ENCODE measurements at regions not wholly inside any gene's neighbourhood (a gene's known extent, or its start where the extent isn't known, plus 50 kb on each side); places are given as distances from the start of the nearest gene placed in this dataset.

GRCh38 chr11:76721755-76722677 lies 51.5 kb upstream of the LRRC32 start:
- DNase-seq (ENCODE audit: low read depth) = peak; percentile 51

DNA sequence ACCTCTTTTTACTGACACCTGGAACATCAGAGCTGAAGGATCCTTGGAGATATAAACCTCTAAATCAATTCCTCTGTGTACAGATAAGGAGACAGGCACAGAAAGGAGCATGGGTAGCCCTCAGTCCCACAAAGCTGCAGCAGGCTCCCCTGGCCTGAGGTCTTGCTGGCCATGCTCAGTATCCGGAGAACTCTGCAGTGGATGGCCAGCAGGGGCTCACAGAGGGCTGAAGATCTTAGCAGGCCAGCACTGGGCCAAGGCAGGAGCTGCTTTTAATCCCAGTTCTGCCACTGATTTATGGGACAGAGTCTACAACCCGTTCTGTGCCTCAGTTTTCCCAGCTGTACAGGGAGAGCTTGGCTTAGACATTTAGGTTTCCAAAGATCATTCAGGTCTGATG lies 52.6 kb upstream of the LRRC32 start:
- no peak for DNase-seq (ENCODE audit: low read depth)

- DNase-seq (ENCODE audit: low read depth) = no peak
Measured at GRCh38 chr11:76723548-76723947, 53.0 kb upstream of the LRRC32 start.

DNA sequence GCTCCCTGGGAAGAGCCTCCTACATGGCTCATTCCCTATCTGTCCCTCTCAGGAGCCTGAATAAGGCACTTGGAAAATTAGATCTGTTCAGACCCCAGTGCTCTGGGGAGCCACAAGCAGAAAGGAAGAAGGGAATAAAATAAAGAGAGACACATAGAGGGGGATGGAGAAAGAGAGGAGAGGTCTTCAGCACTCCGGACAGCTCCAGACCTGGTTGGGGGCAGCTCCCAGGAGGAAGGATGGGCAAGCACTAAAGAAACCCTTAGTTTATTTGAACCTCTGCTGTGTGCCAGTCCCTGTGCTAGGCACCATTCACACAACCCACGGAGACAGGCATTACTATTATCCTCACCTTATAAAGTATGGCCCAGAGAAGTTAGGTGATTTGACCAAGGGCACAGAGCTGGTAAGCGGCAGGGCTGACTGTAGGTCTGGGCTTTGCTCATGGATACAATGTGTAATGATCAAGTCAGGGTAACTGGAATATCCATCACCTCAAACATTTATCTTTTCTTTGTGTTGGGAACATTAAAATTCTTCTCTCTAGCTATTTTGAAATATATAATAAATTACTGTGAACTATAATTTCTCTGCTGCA lies 53.7 kb upstream of the LRRC32 start:
- DNase-seq (ENCODE audit: low read depth) = no peak

- no peak for DNase-seq (ENCODE audit: low read depth)
Measured at GRCh38 chr11:76728227-76728626, 54.9 kb upstream of the TSKU start.

- DNase-seq (ENCODE audit: low read depth) = no peak
Measured at GRCh38 chr11:76728778-76729177, 54.4 kb upstream of the TSKU start.

- no peak for DNase-seq (ENCODE audit: low read depth)
Measured at GRCh38 chr11:76729214-76729613, 53.9 kb upstream of the TSKU start.

- DNase-seq (ENCODE audit: low read depth) = no peak
Measured at GRCh38 chr11:76730887-76731565, 52.1 kb upstream of the TSKU start.

DNA sequence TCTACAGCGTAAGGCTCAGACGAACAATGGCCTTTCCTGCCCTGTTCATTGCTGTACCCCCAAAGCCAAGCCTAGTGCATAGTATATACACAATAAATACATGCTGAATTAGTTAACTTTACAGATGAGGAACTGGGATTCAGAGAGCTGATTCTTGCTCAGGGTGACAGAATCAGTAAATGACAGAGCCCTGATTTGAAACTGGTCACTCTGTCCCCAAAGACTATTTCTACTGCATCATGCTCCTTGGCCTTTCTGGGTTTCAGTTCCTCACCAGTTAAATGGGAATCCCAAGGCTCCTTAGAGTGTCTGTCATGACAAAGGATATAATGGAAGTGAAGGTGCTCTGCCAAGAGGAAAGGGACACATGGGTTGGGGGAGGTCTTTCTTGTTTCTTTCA lies 50.5 kb upstream of the TSKU start:
- no peak for DNase-seq (ENCODE audit: low read depth)

Data from HS-27A (cell line).